ENCODE measurements at regions not wholly inside any gene's neighbourhood (a gene's known extent, or its start where the extent isn't known, plus 50 kb on each side); places are given as distances from the start of the nearest gene placed in this dataset.
"Not testable (repeated sequence)": the region's sequence is repeated elsewhere in the genome, so short reads cannot be mapped to it uniquely, and the experiment has no call there.

- no peak for DNase-seq
These were observed 172.6 kb upstream of the THSD7A start for GRCh38 chr7:12004581-12004980.

GRCh38 chr7:12007576-12007975 is 175.6 kb upstream of the THSD7A start:
- DNase-seq: no peak

- no peak for DNase-seq
These were observed 182.0 kb upstream of the THSD7A start for GRCh38 chr7:12013983-12014382.

- DNase-seq: peak in 1 of 3 donors; percentile 1
These were observed 184.4 kb upstream of the THSD7A start for GRCh38 chr7:12016439-12016838.

- DNase-seq: peak in 2 of 3 donors; percentile 0 to 8
These were observed 185.0 kb upstream of the THSD7A start for GRCh38 chr7:12017046-12017445.

GRCh38 chr7:12022011-12022410 is 189.1 kb upstream of the TMEM106B start:
- not testable (repeated sequence) for DNase-seq

GRCh38 chr7:12025246-12025645 is 185.8 kb upstream of the TMEM106B start:
- DNase-seq: no peak

GRCh38 chr7:12028508-12028907 is 182.6 kb upstream of the TMEM106B start:
- DNase-seq: peak in 1 of 3 donors; percentile 22

- peak in 1 of 3 donors; percentile 30 for DNase-seq
These were observed 181.0 kb upstream of the TMEM106B start for GRCh38 chr7:12030116-12030515.

GRCh38 chr7:12031186-12031585 is 179.9 kb upstream of the TMEM106B start:
- DNase-seq: no peak

GRCh38 chr7:12031638-12032037 is 179.5 kb upstream of the TMEM106B start:
- peak in 1 of 3 donors; percentile 46 for DNase-seq

GRCh38 chr7:12032146-12032545 is 178.9 kb upstream of the TMEM106B start:
- DNase-seq: no peak

GRCh38 chr7:12043457-12043856 is 167.6 kb upstream of the TMEM106B start:
- DNase-seq: not testable (repeated sequence)

GRCh38 chr7:12052211-12052610 is 158.9 kb upstream of the TMEM106B start:
- no peak for DNase-seq

- DNase-seq: no peak
These were observed 157.5 kb upstream of the TMEM106B start for GRCh38 chr7:12053561-12053960.

GRCh38 chr7:12054830-12055229 is 156.3 kb upstream of the TMEM106B start:
- no peak for DNase-seq

- DNase-seq: no peak
These were observed 154.7 kb upstream of the TMEM106B start for GRCh38 chr7:12056381-12056780.

- DNase-seq: no peak
These were observed 154.1 kb upstream of the TMEM106B start for GRCh38 chr7:12056977-12057376.

GRCh38 chr7:12062062-12062461 is 149.0 kb upstream of the TMEM106B start:
- DNase-seq: no peak

GRCh38 chr7:12064586-12065127 is 146.4 kb upstream of the TMEM106B start:
- DNase-seq: no peak

- no peak for DNase-seq
These were observed 145.1 kb upstream of the TMEM106B start for GRCh38 chr7:12066004-12066403.

- no peak for DNase-seq
These were observed 144.6 kb upstream of the TMEM106B start for GRCh38 chr7:12066521-12066920.

- peak; percentile 21 to 41 (median 26) for DNase-seq
These were observed 143.8 kb upstream of the TMEM106B start for GRCh38 chr7:12067156-12067831.

- DNase-seq: no peak
These were observed 141.3 kb upstream of the TMEM106B start for GRCh38 chr7:12069757-12070156.
